GM19438 (cell line): ENCODE measurements at regions not wholly inside any gene's neighbourhood (a gene's known extent, or its start where the extent isn't known, plus 50 kb on each side); places are given as distances from the start of the nearest gene placed in this dataset.
"Not testable (repeated sequence)": the region's sequence is repeated elsewhere in the genome, so short reads cannot be mapped to it uniquely, and the experiment has no call there.

Source experiments
- ATAC-seq: cut with Tn5 transposase; IDR thresholded peaks from one replicate; pipeline ENCODE4 v1.9.1; 2021; ENCODE audit warnings: low read depth; ENCODE audit not compliant: unreplicated experiment

DNA sequence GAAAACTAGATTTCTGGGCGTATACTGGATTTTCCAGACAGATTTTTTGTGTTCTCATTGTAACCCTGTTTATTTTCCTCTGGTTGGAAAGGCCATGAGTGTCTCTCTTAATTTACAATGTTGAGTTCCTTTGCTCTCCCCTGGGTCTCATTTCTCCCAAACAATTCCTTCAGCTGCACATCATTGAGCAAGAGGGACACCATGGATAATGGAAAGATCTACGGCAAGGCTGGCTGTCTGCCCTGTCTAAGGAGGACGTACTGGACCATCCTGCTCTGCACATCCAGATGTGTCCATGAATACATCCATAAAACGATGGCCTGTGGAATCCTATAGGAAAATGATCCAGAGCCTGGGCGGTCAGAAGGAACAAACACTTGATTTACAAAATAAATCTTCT, 258.1 kb upstream of the MCTP2 start:
- ATAC-seq, result no peak

DNA sequence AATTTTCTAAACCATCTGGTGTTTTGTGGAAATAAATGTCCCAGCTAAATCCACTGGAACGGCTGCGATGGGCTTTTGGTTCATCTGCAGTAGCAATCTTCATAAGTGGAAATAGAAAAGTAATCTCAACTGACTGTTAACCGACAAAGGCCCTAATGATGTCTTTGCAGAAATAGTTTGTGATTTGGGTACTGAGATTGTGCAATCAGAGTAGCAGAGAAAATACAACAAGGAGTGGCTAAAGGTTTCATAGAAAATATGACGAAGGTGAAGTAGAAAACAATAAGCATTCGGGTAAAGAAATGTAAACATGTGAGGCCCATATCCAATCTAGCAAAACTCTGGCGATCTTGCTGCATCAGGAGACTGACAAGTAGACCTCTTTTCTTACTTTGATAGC, 262.6 kb upstream of the MCTP2 start:
- no peak for ATAC-seq

DNA sequence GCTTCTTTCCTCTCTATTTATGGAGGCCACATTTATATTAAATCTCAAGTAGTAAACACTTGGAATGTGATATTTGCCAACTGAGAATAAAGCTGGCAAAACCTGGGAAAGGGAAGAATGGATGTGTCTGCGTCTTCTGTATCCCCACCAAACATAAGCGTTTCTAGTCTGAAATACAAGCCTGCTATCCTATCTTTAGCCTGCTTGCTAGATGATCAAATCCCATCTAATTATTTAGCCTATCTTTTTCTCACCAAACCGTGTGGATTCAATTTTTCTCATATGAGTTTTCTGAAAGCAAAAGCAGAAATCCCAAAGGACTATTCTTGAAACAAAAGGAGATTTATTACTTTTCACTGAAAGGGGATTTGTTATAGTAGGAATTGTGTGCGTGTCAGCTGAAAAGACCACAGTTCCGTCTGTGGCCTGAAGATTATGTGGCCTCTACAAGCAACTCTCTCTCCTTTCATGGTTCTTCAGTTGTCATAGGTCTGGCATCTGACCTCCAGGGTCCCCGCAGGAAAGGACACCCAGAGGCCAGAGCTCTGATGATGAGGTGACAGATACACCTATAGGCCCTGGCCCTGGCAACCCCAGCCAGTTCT, 266.0 kb upstream of the MCTP2 start:
- no peak for ATAC-seq

DNA sequence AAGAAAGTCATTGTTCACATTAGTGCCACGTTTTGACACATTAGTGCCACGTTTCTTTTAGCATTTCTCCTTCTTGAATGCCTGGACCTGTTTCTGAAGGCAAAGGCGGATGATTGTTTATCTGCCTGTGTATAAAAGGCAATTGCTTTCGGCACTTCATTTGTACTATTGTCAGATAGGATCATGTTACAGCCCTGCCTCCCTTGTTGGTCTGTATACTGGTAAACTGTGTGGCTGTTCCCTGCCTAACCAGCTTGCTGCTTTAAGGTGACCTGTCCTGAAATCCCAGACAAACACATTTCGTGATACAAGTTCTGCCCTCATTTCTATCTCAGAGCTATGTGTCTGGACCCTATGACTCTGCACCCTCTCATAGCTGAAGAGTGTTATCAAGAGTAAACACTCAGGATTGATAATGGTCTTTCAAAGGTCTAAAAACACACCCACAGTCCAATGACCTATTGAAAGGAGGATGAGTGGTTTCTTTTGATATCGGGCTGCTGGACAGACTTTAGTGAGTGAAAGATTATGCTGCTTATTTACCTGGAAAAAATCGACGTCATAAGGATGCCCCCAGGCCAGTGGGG, 276.3 kb upstream of the MCTP2 start:
- no peak for ATAC-seq

DNA sequence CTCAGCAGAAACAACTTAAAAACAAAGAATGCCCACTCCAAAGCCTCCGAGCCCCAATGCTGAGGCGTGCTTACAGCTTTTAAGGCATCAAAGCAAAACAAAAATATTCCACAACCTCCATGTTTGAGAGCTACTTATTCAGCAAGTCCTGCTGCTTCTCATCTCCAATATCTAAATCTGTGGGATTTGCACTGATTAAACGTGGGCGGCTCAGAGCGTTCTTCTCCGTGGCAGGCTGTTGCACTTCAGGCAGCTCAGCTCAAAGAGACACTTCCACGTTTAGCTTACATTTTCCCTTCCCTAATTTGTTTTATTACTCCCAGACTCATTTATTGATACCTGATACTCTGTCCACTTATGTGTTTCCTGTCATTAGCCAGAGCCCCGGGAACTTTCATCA, 282.6 kb upstream of the MCTP2 start:
- no peak for ATAC-seq

DNA sequence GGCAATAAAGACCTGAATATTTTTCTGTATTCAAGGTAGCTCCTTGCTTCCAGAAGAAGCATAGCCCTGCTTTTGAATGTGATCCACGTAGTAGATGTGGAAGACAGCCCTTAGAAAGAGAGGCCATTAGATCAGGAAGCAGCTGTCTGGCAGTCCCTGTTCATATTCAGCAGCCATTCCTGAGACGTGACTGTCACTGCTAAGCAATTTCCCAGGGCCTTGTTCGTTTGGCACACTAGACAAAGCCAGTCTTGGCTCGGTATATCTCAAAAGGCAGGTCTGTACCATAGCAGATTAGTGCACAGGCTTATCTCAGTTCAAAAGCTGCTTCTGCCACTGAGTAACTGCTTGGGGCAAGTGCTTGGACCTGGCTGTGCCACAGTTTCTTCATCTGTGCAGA, 287.8 kb upstream of the MCTP2 start:
- no peak for ATAC-seq

DNA sequence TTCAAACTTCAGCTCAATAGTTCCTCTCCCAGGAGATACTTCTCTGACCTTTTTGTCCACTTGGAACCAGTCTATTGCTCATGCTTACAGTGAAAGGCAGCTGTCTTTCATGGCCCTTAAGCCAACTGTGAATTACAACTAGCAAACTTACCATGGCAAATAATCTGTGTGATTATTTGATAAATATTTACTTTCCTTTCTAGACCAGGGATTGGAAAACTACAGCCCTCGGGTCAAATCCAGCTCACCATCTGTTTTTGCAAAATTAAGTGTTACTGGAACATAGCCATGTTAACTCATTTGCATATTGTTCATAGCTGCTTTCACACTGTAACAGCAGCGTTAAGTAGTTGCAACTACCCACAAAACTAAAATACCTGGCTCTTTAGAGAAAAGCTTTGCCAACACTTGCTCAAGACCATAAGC, 289.1 kb upstream of the MCTP2 start:
- no peak for ATAC-seq

DNA sequence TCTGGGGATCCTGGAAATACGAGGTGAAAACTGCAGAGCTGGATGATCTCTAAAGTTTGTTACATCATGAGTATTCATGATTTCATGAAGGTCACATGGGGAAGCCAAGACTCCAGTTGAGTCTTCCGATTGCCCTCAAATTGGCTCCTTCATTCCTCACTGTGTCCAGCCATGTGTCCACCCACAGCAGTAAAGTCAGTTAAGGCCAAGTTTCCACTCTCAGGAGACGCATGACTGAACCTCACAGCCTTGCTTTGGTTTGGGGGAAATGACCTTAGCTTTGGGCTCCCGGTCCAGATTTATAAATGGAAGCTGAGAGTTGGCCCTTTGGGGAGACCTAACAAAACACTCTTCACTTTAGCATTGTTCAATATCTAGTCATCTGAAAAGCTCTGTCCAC, 289.7 kb upstream of the MCTP2 start:
- no peak for ATAC-seq

DNA sequence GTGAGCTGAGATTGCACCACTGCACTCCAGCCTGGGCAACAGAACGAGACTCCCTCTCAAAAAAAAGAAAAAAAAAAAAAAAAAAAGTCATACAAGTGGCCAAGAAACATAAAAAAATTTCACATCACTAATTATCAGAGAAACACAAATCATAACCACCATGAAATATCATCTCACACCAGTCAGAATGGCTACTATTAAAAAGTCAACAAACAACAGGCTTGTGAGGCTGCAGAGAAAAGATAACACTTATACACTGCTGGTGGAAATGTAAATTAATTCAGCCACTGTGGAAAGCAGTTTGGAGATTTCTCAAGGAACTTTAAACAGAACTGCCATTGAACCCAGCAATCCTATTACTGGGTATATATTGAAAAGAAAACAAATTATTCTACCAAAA, 291.1 kb upstream of the MCTP2 start:
- ATAC-seq, result no peak

DNA sequence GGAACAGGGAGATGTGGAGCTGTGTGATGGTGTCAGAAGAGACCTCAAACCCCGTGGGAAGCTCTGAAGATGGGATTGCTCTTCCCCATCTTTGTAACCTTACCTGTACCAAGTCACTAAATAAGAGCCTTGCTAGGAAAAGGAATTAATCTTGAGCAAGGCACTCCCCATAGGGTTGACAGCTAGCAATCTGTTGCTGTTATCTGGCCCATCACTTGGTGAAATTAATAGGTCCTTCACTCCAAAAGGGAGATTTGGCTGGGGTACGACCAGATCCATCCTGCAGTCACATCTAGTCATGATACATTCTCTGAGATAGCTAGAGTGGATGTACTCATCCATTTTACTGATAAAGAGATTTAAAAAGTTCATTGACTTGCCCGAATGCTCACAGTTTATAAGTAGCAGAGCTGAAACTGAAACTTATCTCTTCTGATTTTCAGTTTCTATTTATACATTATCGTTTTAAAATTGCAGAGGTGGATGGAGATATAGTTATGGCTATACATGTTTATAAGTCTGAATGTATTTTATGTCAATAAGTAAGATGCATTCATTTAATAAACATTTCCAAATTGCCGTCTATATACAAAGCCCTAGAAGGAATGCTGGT, 299.1 kb upstream of the MCTP2 start:
- ATAC-seq, result peak; percentile 75

DNA sequence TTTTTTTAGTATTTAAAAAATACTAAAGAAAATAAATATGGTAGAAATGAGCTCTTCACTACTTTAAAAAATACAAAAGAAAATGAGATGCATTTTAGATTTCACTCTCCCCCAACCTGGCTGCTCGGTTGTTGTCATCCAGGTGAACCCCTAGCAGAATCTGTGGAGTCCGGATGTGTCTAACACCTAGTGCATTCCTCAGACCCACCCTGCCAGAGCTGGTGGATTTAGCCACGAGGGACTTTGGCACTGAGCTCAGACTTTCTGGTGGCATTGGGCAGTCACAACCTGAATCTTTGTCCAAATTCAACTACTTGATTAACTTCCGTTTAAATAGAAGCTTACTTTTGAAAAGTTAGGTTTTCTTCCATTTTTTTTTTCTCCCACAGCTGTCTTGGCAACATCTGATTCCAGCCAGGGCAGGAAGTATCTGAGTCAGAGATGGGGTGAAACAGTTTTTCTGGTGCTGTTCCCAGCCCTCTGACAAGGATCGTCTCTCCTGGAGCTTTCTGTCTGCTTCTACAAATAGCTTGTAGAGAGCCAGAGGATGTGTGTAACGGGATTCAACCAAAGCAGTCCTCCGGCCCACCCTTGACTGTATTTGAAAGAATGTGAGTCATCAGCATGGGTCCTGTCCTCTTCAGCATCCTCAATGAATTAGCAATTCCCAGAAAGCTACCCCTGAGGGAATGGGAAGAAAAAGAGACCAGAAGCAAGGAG, 301.8 kb upstream of the MCTP2 start:
- ATAC-seq, result no peak

DNA sequence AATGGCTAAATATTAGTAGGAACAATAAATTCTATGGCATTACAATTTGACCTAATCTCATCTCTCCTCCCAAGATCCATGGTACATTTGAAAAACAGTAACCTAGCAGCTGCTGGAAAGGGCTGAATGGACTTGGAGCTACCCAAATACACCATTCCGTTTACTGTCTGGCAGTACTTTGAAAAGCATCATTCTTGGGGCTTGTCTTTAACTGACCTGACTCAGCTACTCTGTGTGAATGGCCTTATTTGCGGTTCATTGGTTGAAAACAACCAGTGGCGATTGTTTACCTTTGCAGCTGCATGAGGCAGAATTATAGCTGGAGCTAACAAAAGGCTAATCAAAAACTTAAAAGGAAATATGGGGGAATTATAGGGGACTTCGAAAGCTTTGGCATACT, 311.2 kb upstream of the MCTP2 start:
- ATAC-seq, result no peak

DNA sequence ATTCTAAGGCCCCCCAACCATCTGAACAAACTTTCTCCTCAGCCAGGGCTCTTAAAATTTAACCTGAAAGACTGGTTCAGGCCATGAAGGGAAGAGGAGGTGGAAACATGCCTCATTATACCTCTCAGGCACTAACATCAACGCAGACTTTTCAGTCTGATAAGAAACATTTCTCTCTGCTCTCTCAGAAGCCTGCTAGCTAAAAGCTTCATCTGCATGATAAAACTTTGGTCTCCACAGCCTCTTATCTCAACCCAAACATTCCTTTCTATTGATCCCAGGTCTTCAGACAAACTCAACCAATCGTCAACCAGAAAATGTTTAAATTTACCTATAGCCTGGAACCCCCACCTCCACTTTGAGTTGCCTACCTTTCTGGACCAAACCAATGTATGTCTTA, 312.6 kb upstream of the MCTP2 start:
- not testable (repeated sequence) for ATAC-seq

DNA sequence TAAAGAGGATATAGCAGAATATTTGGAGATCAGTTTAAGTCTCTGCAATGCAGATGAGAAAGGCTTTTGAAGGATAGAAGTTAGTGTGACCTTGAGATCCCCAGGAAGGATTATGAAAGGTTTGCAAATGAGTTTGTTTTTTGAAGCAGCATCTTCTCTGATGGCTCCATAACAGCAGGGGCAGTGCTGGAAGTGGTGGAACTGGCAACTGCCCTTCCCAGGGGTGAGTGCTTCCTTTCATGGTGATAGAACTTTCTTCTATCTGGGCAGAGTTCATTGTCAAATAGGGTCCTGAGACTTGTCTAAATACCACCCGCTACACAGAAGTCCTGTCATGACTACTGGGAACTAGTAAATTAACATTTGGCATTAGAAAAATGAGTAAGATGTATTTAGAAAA, 314.2 kb upstream of the MCTP2 start:
- no peak for ATAC-seq

DNA sequence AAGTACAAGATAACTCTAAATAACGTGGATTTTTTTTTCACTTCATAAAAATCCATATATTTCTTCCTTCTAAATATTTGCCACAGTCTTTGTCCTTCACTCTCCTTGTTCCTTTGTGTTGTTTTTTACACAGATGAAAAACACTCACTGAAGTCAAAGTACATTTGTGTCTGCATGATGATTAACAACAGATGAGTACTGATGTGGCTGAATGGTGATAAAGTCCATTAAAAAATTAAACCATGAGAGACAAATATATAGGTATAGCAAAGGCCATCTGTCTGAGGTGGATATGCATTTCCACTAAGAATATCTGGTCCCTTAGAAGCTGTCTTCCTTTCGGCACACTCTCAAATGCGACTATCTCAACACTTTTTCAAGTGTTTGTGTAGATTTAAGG, 317.5 kb upstream of the MCTP2 start:
- ATAC-seq, result no peak

DNA sequence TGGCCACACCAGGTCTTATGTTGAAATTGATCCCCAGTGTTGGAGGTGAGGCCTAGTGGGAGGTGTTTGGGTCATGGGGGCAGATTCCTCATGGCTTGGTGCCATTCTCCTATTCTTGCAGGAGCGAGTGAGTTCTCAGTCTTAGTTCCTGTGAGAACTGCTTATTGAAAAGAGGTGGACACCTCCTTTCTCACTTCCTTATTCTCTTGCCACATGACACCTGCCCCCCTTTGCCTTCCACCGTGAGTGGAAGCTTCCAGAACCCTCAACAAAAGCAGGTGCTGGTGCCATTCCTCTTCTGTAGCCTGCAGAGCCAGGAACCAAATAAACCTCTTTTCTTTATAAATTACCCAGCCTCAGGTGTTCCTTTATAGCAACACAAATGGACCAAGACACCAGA, 318.1 kb upstream of the MCTP2 start:
- no peak for ATAC-seq

DNA sequence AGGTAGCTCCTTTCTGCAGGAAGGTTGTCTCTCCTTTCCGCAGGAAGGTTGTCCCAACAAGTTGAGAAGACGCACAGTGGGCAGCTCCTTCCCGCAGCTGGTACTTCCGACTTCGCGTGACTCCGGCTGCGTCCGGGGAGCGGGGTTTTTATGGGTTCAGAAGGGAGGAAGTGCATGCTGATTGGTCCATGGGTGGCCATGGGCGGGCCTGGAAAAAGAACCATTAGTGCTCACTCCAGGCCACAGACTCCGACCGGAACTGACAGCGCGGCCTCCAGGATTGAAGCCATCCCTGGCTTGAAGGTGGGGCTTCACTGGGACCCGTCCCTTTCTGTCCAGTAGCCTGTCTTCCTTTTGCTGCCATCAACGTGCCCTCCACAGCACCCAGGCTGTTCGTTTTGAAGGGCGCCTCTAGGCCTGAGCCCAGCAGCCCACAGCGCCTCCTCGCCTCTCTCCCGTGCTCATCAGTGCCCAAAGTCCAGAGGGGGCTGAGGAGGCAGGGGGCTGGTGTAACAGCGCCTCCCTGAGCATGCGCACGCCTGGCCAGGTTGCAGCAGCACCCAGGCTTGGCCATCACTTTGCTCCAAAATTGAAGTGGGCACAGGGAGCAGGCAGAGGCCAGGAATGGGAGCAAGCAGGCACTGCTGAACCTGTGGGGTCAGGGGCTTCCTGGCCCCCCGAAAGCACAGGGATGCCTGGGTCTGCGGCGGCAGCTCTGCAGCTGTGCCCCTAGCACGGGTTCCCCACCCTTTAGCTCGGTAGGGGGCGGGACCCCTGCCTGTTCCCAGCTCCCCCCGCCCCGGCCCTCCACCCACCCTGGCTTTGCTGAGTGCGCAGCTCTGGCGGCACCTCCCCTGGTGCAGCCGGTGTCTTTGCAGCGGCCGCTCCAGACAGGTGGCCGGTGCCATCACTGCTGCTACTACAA, 330.6 kb upstream of the MCTP2 start:
- no peak for ATAC-seq

DNA sequence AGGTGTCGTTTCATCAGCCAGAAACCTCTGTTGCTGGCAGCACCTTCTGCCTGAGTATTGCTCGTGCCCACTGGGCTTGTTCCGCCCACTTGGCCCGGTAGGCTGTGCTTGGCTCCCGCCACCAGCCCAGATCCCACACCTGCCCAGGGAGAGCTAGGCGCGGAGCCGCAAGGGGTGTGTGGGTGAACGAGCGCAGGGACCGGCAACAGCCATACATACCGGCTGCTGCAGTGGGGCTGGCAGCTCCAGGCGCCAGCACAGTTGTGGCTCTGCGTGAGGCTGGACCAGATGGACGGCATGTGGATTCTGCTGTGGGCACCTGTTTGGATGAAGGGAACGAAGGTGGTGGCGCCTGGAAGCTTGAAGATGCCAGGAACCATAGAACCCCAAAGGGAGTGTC, 331.5 kb upstream of the MCTP2 start:
- ATAC-seq, result no peak

DNA sequence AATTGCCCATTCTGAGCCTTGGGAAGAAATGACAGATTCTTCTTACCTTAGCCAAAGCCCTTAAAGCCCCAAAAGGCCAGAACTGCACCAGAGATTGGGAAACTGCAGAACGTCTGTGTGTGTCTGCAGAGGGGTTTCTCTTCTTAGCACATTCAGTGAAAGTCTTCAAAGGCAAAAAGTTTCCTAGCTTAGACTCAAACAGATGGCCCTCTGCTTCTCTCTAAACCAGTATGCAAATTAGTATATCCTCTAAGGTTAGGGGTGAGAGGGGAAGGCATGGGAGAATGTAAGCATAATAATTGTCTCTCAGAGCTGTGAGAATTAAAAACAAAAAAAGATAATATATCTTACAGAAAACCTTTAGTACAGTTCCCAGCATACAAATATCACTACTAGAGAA, 334.0 kb upstream of the MCTP2 start:
- no peak for ATAC-seq

DNA sequence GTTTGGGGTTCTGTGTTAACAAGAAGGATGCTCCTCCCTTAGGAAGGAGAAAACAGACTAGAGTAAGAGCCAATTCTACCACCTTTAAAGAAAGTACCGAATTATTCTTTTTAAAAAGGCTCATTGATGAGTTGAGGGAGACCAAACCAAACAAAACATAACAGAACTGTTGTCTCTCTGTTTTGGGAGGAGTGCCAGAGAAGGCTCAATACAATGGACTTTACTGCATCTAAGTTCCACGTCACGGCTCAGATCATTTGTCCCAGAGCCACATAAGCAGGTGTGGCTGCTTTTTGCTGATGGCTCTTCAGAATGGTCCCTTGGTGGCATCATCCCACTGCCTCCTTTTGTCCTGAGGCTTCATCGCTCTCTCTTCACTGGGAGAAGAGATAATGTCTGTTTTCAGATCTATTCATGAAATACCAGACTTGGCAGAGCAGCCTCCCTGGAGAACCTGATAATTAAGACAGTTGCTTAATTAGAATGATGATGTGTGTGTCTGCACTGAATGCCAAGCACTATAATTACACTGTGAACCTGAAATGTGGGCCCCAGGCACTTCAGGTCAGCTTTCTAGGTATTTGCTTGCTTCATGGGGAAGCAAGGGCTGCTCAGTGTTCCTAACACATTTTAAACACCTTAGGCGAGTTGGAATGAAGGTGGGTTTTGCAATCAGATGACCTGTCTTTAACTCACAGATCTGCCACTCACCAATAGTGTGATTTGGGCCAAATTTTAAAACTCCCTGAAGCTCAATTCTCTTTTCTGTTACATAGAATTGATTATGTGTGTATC, 335.2 kb upstream of the MCTP2 start:
- ATAC-seq, result no peak
